Smooth muscle cell (in vitro differentiated cells): ENCODE measurements at regions not wholly inside any gene's neighbourhood (a gene's known extent, or its start where the extent isn't known, plus 50 kb on each side); places are given as distances from the start of the nearest gene placed in this dataset.

Experiments
- DNase-seq: peaks from one replicate; lab custom pipeline; 2025; ENCODE audit not compliant: unreplicated experiment; lab: John Stamatoyannopoulos, UW
- H2AFZ ChIP-seq: fragments of 200-600 bp; sonication (generic); 2 replicates; pipeline ENCODE4 v1.6.0; 2016; ENCODE audit warnings: antibody characterized with exemption, low read depth, mild to moderate bottlenecking
- H3F3A ChIP-seq: fragments of 200-600 bp; sonication (generic); 2 replicates; pipeline ENCODE4 v1.6.0; 2017; ENCODE audit warnings: antibody characterized with exemption, low read depth
- H3K27ac ChIP-seq: fragments of 200-600 bp; sonication (generic); 2 replicates; pipeline ENCODE4 v1.5.1; 2016; ENCODE audit warnings: low read depth, mild to moderate bottlenecking
- H3K27me3 ChIP-seq: fragments of 200-600 bp; sonication (generic); 2 replicates; pipeline ENCODE4 v1.6.1; 2016; ENCODE audit warnings: low read depth, mild to moderate bottlenecking
- H3K36me3 ChIP-seq: fragments of 200-600 bp; sonication (generic); 2 replicates; pipeline ENCODE4 v1.5.1; 2016; ENCODE audit warnings: low read depth
- H3K4me1 ChIP-seq: fragments of 200-600 bp; sonication (generic); 2 replicates; pipeline ENCODE4 v1.5.1; 2016; ENCODE audit warnings: low read depth
- H3K4me2 ChIP-seq: fragments of 200-600 bp; sonication (generic); 2 replicates; pipeline ENCODE4 v1.6.0; 2016; ENCODE audit warnings: mild to moderate bottlenecking
- H3K4me3 ChIP-seq: fragments of 200-600 bp; sonication (generic); 2 replicates; pipeline ENCODE4 v1.5.1; 2016; ENCODE audit warnings: mild to moderate bottlenecking
- H3K79me2 ChIP-seq: fragments of 200-600 bp; sonication (generic); 2 replicates; pipeline ENCODE4 v1.6.0; 2016; ENCODE audit warnings: low read depth, mild to moderate bottlenecking
- H3K9ac ChIP-seq: fragments of 200-600 bp; sonication (generic); 2 replicates; pipeline ENCODE4 v1.6.0; 2016; ENCODE audit warnings: low read depth
- H3K9me3 ChIP-seq: fragments of 200-600 bp; sonication (generic); replicated peaks from 2 replicates; pipeline ENCODE4 v1.5.1; 2016; ENCODE audit warnings: low read depth
- H4K20me1 ChIP-seq: fragments of 200-600 bp; sonication (generic); 2 replicates; pipeline ENCODE4 v1.6.0; 2016; ENCODE audit warnings: low read depth
- WGBS: methylation state at CpG from one replicate; pipeline ENCODE4 v1.1.7; 2016; ENCODE audit warnings: low lambda C conversion rate; 5-methylcytosine and 5-hydroxymethylcytosine counted together
- TF ChIP-seq, protein P1 (sequence below): fragments of 200-600 bp; sonication (generic); IDR thresholded peaks from 2 replicates; pipeline ENCODE4 v1.5.1; 2017; ENCODE audit warnings: borderline replicate concordance, mild to moderate bottlenecking, antibody characterized with exemption; ENCODE audit not compliant: insufficient read depth, poor library complexity, severe bottlenecking

DNA sequence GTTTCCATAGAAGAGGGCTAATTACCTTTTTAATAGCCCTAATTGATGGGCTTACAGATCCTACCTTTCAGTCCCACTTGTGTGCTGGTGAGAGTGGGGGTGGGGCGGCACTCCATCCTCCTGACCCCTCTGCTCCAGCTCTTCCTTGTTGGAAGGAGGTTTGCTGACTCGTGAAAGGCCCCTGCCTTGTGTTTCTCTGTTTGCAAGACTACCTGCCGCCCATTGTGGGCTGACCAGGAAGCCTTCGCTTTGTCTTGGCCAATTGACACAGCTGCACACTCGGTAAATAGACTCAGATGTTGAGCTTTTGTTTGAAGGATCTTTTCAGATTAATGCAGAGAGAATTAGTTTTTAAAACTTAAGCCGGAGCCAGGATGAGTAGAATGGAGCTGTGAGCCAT is 197.3 kb upstream of the HES1 start:
- DNase-seq = no peak

DNA sequence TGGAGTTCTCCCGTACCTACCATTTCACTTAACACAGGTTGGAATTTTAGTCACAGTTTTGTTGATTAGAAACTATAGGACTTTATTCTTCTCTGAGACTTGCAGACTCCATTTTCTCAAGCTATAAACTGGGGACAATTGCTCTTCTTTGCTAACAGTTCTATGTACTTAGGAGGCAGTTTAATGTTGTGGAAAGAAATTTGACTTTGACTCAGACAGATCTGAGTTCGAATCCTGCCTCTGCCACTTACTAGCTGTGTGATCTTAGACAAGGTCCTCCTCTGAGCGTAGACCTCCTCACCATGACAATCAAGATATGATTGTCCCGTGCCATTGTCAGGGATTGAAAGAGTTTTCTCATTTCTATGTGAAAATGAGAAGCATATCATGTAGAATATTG is 196.4 kb upstream of the HES1 start:
- Histone ChIP-seq H3K79me2 (no peaks in the 10 kb centered on the region), H3K9ac (no peak overlapping the region), H3F3A (peaks cover 4% of the 10 kb centered on the region), H3K27ac (no peak overlapping the region), H4K20me1 (no peaks in the 10 kb centered on the region), H3K4me1 (peaks cover 49% of the 10 kb centered on the region), H3K36me3 (no peaks in the 10 kb centered on the region), H2AFZ (no peak overlapping the region), H3K9me3 (no peaks in the 10 kb centered on the region), H3K4me3 (no peak overlapping the region), H3K4me2 (no peak overlapping the region), H3K27me3 (no peaks in the 10 kb centered on the region)
- TF ChIP-seq, protein P1, sequence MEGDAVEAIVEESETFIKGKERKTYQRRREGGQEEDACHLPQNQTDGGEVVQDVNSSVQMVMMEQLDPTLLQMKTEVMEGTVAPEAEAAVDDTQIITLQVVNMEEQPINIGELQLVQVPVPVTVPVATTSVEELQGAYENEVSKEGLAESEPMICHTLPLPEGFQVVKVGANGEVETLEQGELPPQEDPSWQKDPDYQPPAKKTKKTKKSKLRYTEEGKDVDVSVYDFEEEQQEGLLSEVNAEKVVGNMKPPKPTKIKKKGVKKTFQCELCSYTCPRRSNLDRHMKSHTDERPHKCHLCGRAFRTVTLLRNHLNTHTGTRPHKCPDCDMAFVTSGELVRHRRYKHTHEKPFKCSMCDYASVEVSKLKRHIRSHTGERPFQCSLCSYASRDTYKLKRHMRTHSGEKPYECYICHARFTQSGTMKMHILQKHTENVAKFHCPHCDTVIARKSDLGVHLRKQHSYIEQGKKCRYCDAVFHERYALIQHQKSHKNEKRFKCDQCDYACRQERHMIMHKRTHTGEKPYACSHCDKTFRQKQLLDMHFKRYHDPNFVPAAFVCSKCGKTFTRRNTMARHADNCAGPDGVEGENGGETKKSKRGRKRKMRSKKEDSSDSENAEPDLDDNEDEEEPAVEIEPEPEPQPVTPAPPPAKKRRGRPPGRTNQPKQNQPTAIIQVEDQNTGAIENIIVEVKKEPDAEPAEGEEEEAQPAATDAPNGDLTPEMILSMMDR = no peak
- no peak for DNase-seq
- WGBS = 98% methylated on average over 4 of the region's 4 CpGs

More for the DNA sequence above, 197.3 kb upstream of the HES1 start:
- no peaks in the 10 kb centered on the region for H4K20me1 ChIP-seq
- H3K27ac ChIP-seq = no peak overlapping the region
- H3K4me1 ChIP-seq = peaks cover 40% of the 10 kb centered on the region
- H3K9ac ChIP-seq = no peak overlapping the region
- no peak overlapping the region for H3K4me2 ChIP-seq
- no peaks in the 10 kb centered on the region for H3K9me3 ChIP-seq
- no peak overlapping the region for H2AFZ ChIP-seq
- no peaks in the 10 kb centered on the region for H3K36me3 ChIP-seq
- H3F3A ChIP-seq = peaks cover 2% of the 10 kb centered on the region
- H3K4me3 ChIP-seq = no peak overlapping the region
- no peaks in the 10 kb centered on the region for H3K79me2 ChIP-seq
- no peaks in the 10 kb centered on the region for H3K27me3 ChIP-seq
- TF ChIP-seq, protein P1 = no peak
- 82% methylated on average over 6 of the region's 6 CpGs for WGBS

DNA sequence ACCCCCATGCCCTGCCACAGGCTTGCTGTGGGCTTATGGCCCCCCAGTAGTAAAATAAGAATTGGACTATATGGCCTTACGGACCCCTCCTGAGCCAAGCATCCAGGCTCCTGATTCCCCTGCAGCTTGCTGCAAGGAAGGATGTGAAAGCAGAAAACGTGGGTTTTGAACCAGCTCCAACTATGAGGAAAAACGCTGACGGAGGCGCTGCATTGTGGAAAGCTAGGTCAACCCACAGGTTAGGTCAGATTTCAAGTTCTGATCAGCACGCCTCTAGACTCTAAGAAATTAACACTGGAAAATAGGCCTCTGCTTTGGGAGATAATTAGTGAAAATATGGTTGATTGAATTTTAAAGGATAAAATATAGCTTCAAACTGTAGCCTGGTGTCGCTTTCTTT is 195.4 kb upstream of the HES1 start:
- no peaks in the 10 kb centered on the region for H3K79me2 ChIP-seq
- no peak overlapping the region for H3K4me3 ChIP-seq
- no peak for DNase-seq
- TF ChIP-seq, protein P1 = no peak
- H3K27me3 ChIP-seq = no peaks in the 10 kb centered on the region
- no peak overlapping the region for H3K9ac ChIP-seq
- no peaks in the 10 kb centered on the region for H3K36me3 ChIP-seq
- no peak overlapping the region for H3K27ac ChIP-seq
- H3K9me3 ChIP-seq = no peaks in the 10 kb centered on the region
- 91% methylated on average over 7 of the region's 7 CpGs for WGBS
- no peak overlapping the region for H2AFZ ChIP-seq
- H3F3A ChIP-seq = peaks cover 4% of the 10 kb centered on the region
- no peaks in the 10 kb centered on the region for H4K20me1 ChIP-seq
- no peak overlapping the region for H3K4me2 ChIP-seq
- peaks cover 58% of the 10 kb centered on the region for H3K4me1 ChIP-seq

DNA sequence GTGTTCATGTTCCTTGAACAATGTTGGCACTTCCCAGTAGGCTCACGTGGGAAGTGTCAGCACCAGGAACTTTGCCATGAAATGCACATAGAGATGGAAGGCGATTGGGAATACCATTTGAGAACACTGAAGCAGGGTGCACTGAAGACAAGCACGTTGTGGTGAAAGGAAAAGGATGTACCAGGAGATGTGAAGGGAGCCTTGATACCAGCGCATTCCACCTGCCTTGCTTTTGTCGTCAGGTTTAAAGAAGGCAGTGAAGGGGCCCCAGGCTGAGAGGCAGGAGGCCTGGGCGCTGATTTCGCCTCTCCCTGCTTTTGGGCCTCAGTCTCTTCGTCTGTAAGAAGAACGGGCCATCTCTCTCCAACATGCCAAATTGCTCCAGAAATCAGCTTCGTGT is 194.5 kb upstream of the HES1 start:
- TF ChIP-seq, protein P1 = no peak
- Histone ChIP-seq H3K36me3 (no peaks in the 10 kb centered on the region), H3K27ac (no peak overlapping the region), H3K4me1 (peaks cover 58% of the 10 kb centered on the region), H3K9me3 (no peaks in the 10 kb centered on the region), H3K4me2 (no peak overlapping the region), H3F3A (peaks cover 4% of the 10 kb centered on the region), H4K20me1 (no peaks in the 10 kb centered on the region), H2AFZ (no peak overlapping the region), H3K4me3 (no peak overlapping the region), H3K79me2 (no peaks in the 10 kb centered on the region), H3K9ac (no peak overlapping the region), H3K27me3 (no peaks in the 10 kb centered on the region)
- DNase-seq = no peak
- WGBS = 94% methylated on average over 10 of the region's 10 CpGs
